Suprapubic skin (tissue), 3 donors: ENCODE measurements at regions not wholly inside any gene's neighbourhood (a gene's known extent, or its start where the extent isn't known, plus 50 kb on each side); places are given as distances from the start of the nearest gene placed in this dataset.

Experiments used
- CTCF ChIP-seq, 2 donors: fragments of 200-600 bp in 1 of 2; fragments of 450-650 bp in 1 of 2; sonication (generic) in 1 of 2; IDR thresholded peaks; one replicate each; pipeline ENCODE4 v1.5.1; 2016 to 2019; ENCODE audit warnings: antibody characterized with exemption in 2 of 2, mild to moderate bottlenecking in 1 of 2, moderate library complexity in 1 of 2
- POLR2A ChIP-seq, 2 donors: fragments of 450-650 bp; IDR thresholded peaks; one replicate each; pipeline ENCODE4 v1.6.1; 2017; ENCODE audit warnings: antibody characterized with exemption in 2 of 2, mild to moderate bottlenecking in 2 of 2, moderate library complexity in 2 of 2

GRCh38 chr20:48538856-48539255 lies 288.9 kb downstream of the PREX1 start:
- TF ChIP-seq POLR2A (IDR thresholded peaks at IDR 0.05), result no peak
- no peak for TF ChIP-seq CTCF (IDR thresholded peaks at IDR 0.05)
